ENCODE measurements at regions not wholly inside any gene's neighbourhood (a gene's known extent, or its start where the extent isn't known, plus 50 kb on each side); places are given as distances from the start of the nearest gene placed in this dataset.

GRCh38 chrX:110966839-110967238 is 129.2 kb upstream of the PAK3 start:
- Histone ChIP-seq H3K27ac (no peak overlapping the region), H3K4me3 (no peak overlapping the region), H3K4me1 (no peaks in the 10 kb centered on the region), H3K9me3 (no peaks in the 10 kb centered on the region), H3K27me3 (no peaks in the 10 kb centered on the region), H3K36me3 (no peaks in the 10 kb centered on the region)
- intact Hi-C loops (cut with DNase I) = no loop called here
- no peak for DNase-seq (ENCODE audit: extremely low spot score in 2 of 2)
- no peak for TF ChIP-seq POLR2AphosphoS5 (IDR thresholded peaks at IDR 0.05; ENCODE audit: insufficient read depth in 1 of 2, low read depth in 1 of 2)
- TF ChIP-seq CTCF (IDR thresholded peaks at IDR 0.05) = no peak
- no peak for TF ChIP-seq POLR2A (IDR thresholded peaks at IDR 0.05)

- no peak for DNase-seq (ENCODE audit: extremely low spot score in 2 of 2)
- H3K4me1 ChIP-seq = no peaks in the 10 kb centered on the region
- H3K9me3 ChIP-seq = no peaks in the 10 kb centered on the region
- no peak overlapping the region for H3K27ac ChIP-seq
- H3K4me3 ChIP-seq = no peak overlapping the region
- H3K27me3 ChIP-seq = no peaks in the 10 kb centered on the region
- TF ChIP-seq POLR2AphosphoS5 (IDR thresholded peaks at IDR 0.05; ENCODE audit: insufficient read depth in 1 of 2, low read depth in 1 of 2) = no peak
- TF ChIP-seq POLR2A (IDR thresholded peaks at IDR 0.05) = no peak
- no peak for TF ChIP-seq CTCF (IDR thresholded peaks at IDR 0.05)
- no peaks in the 10 kb centered on the region for H3K36me3 ChIP-seq
- intact Hi-C loops (cut with DNase I) = no loop called here
These were observed 129.9 kb upstream of the PAK3 start for GRCh38 chrX:110966091-110966454.

- Histone ChIP-seq H3K27ac (no peak overlapping the region), H3K9me3 (no peaks in the 10 kb centered on the region), H3K36me3 (no peaks in the 10 kb centered on the region), H3K27me3 (no peaks in the 10 kb centered on the region), H3K4me3 (no peak overlapping the region), H3K4me1 (no peaks in the 10 kb centered on the region)
- intact Hi-C loops (cut with DNase I) = no loop called here
- no peak for DNase-seq (ENCODE audit: extremely low spot score in 2 of 2)
- TF ChIP-seq POLR2AphosphoS5 (IDR thresholded peaks at IDR 0.05; ENCODE audit: insufficient read depth in 1 of 2, low read depth in 1 of 2) = no peak
- no peak for TF ChIP-seq CTCF (IDR thresholded peaks at IDR 0.05)
- no peak for TF ChIP-seq POLR2A (IDR thresholded peaks at IDR 0.05)
These were observed 130.4 kb upstream of the PAK3 start for GRCh38 chrX:110965409-110966090.

- no peaks in the 10 kb centered on the region for H3K27me3 ChIP-seq
- no peaks in the 10 kb centered on the region for H3K4me1 ChIP-seq
- no peaks in the 10 kb centered on the region for H3K9me3 ChIP-seq
- no peak overlapping the region for H3K27ac ChIP-seq
- no peaks in the 10 kb centered on the region for H3K36me3 ChIP-seq
- no peak for TF ChIP-seq CTCF (IDR thresholded peaks at IDR 0.05)
- no peak for TF ChIP-seq POLR2A (IDR thresholded peaks at IDR 0.05)
- no peak for TF ChIP-seq POLR2AphosphoS5 (IDR thresholded peaks at IDR 0.05; ENCODE audit: insufficient read depth in 1 of 2, low read depth in 1 of 2)
- DNase-seq (ENCODE audit: extremely low spot score in 2 of 2) = no peak
- intact Hi-C loops (cut with DNase I) = no loop called here
- H3K4me3 ChIP-seq = no peak overlapping the region
These were observed 131.2 kb upstream of the PAK3 start for GRCh38 chrX:110964786-110965185.

- DNase-seq (ENCODE audit: extremely low spot score in 2 of 2) = no peak
- no peaks in the 10 kb centered on the region for H3K4me1 ChIP-seq
- no peak overlapping the region for H3K4me3 ChIP-seq
- no peaks in the 10 kb centered on the region for H3K9me3 ChIP-seq
- H3K27ac ChIP-seq = no peak overlapping the region
- TF ChIP-seq CTCF (IDR thresholded peaks at IDR 0.05) = no peak
- no peak for TF ChIP-seq POLR2AphosphoS5 (IDR thresholded peaks at IDR 0.05; ENCODE audit: insufficient read depth in 1 of 2, low read depth in 1 of 2)
- no peaks in the 10 kb centered on the region for H3K27me3 ChIP-seq
- no peaks in the 10 kb centered on the region for H3K36me3 ChIP-seq
- intact Hi-C loops (cut with DNase I) = no loop called here
These were observed 133.5 kb upstream of the PAK3 start for GRCh38 chrX:110962451-110962850.

Data from vagina (tissue), 2 donors.